Choroid plexus epithelial cell (primary cell): ENCODE measurements at regions not wholly inside any gene's neighbourhood (a gene's known extent, or its start where the extent isn't known, plus 50 kb on each side); places are given as distances from the start of the nearest gene placed in this dataset.

Experiments used
- DNase-seq: peaks from one replicate; pipeline ENCODE4 v3.0.0-alpha.2; 2010; ENCODE audit warnings: low read depth
- H3K4me3 ChIP-seq: 2 replicates; pipeline ENCODE4 v1.5.1; 2011; ENCODE audit warnings: low read depth, mild to moderate bottlenecking, control low read depth, low read length, moderate library complexity
- TF ChIP-seq, protein P1 (sequence below): conservative IDR thresholded peaks from 2 replicates; pipeline ENCODE4 v1.5.1; 2011; ENCODE audit warnings: low read depth, mild to moderate bottlenecking, control low read depth, inconsistent platforms, low read length, moderate library complexity

DNA sequence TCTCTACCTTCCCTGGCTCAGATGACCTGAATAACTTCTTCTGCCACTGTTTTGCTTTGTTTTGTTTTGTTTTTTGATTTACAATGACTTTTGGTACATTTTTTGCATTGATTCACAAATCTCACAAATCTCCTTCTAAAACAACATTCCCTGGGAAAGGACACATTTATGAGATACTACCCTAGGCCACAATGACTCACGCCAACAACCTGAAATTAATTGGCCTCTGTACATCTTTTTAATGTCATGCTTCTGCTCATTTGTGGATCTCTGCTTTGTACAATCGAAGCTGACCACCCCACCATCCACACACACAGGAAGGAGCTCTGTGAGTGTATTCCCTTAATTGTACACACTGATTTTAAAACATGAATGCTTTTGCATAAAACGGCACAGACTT lies 156.7 kb upstream of the PFKP start:
- no peak for DNase-seq
- H3K4me3 ChIP-seq = no peak overlapping the region
- TF ChIP-seq, protein P1, sequence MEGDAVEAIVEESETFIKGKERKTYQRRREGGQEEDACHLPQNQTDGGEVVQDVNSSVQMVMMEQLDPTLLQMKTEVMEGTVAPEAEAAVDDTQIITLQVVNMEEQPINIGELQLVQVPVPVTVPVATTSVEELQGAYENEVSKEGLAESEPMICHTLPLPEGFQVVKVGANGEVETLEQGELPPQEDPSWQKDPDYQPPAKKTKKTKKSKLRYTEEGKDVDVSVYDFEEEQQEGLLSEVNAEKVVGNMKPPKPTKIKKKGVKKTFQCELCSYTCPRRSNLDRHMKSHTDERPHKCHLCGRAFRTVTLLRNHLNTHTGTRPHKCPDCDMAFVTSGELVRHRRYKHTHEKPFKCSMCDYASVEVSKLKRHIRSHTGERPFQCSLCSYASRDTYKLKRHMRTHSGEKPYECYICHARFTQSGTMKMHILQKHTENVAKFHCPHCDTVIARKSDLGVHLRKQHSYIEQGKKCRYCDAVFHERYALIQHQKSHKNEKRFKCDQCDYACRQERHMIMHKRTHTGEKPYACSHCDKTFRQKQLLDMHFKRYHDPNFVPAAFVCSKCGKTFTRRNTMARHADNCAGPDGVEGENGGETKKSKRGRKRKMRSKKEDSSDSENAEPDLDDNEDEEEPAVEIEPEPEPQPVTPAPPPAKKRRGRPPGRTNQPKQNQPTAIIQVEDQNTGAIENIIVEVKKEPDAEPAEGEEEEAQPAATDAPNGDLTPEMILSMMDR = no peak

DNA sequence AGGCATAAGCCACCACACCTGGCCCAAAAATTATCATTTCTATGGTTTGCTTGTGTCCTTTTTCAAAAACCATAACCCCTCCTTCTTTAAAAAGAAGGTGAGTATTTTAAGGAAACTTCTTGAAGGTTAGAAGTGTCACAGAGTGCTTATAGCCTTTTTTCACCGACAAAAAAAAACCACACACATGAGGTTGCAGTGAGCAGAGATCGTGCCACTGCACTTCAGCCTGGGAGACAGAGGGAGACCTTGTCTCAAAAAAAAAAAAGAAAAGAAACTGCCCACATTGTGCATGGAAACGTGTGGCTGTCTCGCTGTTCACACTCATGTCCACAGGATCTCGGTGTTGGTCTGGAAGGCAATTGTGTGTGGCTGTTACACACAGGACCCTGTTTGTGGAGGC lies 157.4 kb upstream of the PFKP start:
- TF ChIP-seq, protein P1 = no peak
- H3K4me3 ChIP-seq = no peak overlapping the region
- DNase-seq = no peak

DNA sequence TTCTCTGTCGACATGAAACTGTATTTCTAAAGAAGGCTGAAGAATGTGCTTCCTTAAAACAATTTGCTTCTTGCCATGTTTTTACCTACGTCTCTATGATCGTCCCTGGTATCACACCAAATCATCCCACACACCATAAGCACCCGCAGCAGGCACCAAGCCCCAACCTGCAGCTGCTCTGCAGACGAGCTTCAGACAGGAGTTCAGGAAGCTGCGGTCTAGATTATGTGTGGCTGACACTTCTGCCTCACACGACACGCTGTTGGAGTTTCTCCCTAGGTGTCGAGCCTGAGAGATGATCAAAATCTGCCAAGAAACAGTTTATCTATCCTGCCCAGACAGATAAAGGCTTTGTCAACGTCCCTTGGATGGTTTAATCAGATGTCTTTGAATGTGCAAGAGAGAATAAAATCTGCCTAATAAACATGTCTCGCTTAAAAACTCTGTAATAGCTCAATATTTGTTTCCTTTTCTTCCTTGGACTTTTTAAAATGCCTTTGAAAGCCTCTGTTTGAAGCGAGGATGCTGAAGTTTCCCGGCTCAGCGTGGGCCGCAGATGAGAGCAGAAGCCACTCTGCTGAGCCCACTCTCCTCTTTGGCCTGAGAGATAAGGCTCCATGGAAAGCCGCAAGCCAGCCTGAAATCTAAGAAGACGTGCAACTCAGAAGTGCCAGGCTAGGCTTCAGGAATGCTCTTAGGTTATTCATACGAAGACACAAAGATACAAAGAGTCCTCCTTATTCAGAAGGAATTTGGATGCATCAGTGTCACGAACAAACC lies 158.3 kb upstream of the PFKP start:
- H3K4me3 ChIP-seq = no peak overlapping the region
- no peak for DNase-seq
- TF ChIP-seq, protein P1 = no peak

DNA sequence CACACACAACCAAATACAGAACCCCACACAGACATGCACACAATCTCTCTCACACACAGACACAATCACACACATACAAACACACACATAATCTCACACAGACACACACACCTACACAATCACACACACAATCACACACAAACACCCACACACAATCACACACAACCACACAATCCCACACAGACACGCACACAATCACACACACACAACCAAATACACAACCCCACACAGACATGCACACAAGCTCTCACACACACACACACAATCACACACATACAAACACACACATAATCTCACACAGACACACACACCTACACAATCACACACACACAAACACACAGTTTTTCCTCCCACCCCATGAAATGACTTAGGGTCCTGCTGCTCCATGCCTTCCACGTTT lies 160.4 kb upstream of the PFKP start:
- H3K4me3 ChIP-seq = no peak overlapping the region
- TF ChIP-seq, protein P1 = no peak
- DNase-seq = no peak

DNA sequence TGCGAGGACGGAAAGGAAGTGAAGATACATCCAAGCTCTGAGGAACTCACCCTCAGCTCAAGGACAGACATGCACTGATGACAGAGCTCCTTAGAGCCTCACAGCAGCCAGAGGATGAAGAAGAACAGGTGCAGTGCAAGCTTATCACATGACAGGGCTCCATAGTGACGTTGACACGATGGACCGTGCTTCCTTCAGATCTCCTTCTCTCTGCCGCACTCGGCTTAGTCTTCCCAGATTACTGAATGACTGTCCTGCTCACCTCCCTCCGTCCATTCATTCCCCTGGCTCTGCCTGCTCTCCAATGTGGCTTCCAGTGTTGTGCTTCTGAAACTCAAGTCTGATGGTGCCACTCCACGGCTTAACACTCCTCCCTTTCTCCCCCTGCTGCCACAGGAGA lies 161.5 kb upstream of the PFKP start:
- H3K4me3 ChIP-seq = no peak overlapping the region
- TF ChIP-seq, protein P1 = no peak
- no peak for DNase-seq

DNA sequence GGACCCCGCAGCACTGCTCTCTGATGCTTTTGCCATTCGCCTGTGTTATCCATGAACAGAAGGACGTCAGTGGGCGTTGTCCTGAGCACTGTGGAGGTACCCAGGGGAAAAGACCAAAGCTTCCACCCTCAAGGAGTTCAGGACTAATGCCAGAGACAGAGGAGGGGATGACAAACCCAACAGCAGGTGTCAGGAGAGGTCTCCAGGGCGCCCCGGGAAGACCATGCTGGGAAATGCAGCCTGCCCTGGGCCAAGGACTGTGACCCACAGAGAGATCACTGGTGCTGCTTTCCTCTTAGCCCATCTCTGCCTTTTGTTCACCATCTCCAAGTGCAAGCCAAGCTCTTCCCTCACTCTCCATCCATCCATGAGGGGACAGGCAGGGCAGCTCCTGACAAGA lies 166.8 kb upstream of the PFKP start:
- TF ChIP-seq, protein P1 = no peak
- no peak overlapping the region for H3K4me3 ChIP-seq
- DNase-seq = no peak
